H1 (cell line): ENCODE measurements at regions not wholly inside any gene's neighbourhood (a gene's known extent, or its start where the extent isn't known, plus 50 kb on each side); places are given as distances from the start of the nearest gene placed in this dataset.

Experiments used
- CTCF ChIA-PET: fragments of 300-600 bp; sonication (Branson Sonifier 250); formaldehyde crosslinking; loops from one replicate; lab custom pipeline; 2021; ENCODE audit not compliant: partially characterized antibody; lab: Charles Lee
- POLR2A ChIA-PET: fragments of 300-600 bp; sonication (Branson Sonifier 250); formaldehyde crosslinking; loops from one replicate; lab custom pipeline; 2021; ENCODE audit warnings: inconsistent platforms; ENCODE audit not compliant: partially characterized antibody; lab: Charles Lee
- DNase-seq, 2 experiments: peaks; one replicate each; pipeline versions ENCODE4 v3.0.0 to v3.0.0-alpha.2; 2010 to 2022; ENCODE audit warnings: low spot score in 2 of 2, low read depth in 1 of 2, mixed read lengths in 1 of 2
- FAIRE-seq: peaks from 2 replicates; lab custom pipeline; 2011; peaks lifted over from hg19 to GRCh38; lab: Jason Lieb, UNC
- H2AFZ ChIP-seq: 2 replicates; pipeline ENCODE4 v1.8.1; 2012; ENCODE audit warnings: low read length, inconsistent platforms
- H2AK5ac ChIP-seq: 2 replicates; pipeline ENCODE4 v1.6.1; 2013; ENCODE audit warnings: low read depth, low read length
- H2BK120ac ChIP-seq: replicated peaks from 2 replicates; pipeline ENCODE3; 2013; ENCODE audit warnings: low read depth, low read length, inconsistent platforms
- H2BK12ac ChIP-seq: 2 replicates; pipeline ENCODE4 v1.6.1; 2013; ENCODE audit warnings: low read depth, low read length
- H2BK15ac ChIP-seq: 2 replicates; pipeline ENCODE4 v1.6.1; 2013; ENCODE audit warnings: low read length
- H2BK20ac ChIP-seq: 2 replicates; pipeline ENCODE4 v1.6.1; 2013; ENCODE audit warnings: low read length
- H2BK5ac ChIP-seq: 2 replicates; pipeline ENCODE4 v1.6.1; 2013; ENCODE audit warnings: low read depth, low read length
- H3K14ac ChIP-seq: 2 replicates; pipeline ENCODE4 v1.6.1; 2013; ENCODE audit warnings: inconsistent platforms; ENCODE audit not compliant: insufficient read length
- H3K18ac ChIP-seq: 2 replicates; pipeline ENCODE4 v1.6.1; 2013; ENCODE audit warnings: low read length; ENCODE audit errors: extremely low read depth
- H3K23ac ChIP-seq: 2 replicates; pipeline ENCODE4 v1.6.1; 2013; ENCODE audit warnings: inconsistent platforms; ENCODE audit not compliant: insufficient read length
- H3K23me2 ChIP-seq: 2 replicates; pipeline ENCODE4 v1.6.1; 2013; ENCODE audit warnings: low read depth, low read length
- H3K27ac ChIP-seq: 2 replicates; pipeline ENCODE4 v1.6.1; 2011; ENCODE audit warnings: low read depth, low read length, inconsistent platforms
- H3K27me3 ChIP-seq, 4 experiments: replicated peaks in 1 of 4; 1 replicate in 1 of 4; 2 replicates in 3 of 4; pipeline versions ENCODE4 v1.6.1 to v1.8.1; 2011 to 2013; ENCODE audit warnings: low read length in 3 of 4, mild to moderate bottlenecking in 3 of 4, inconsistent platforms in 2 of 4, mixed read lengths in 2 of 4, moderate library complexity in 1 of 4; ENCODE audit not compliant: control insufficient read depth in 3 of 4, insufficient read depth in 3 of 4; ENCODE audit errors: extremely low read depth in 1 of 4
- H3K36me3 ChIP-seq, 4 experiments: 2 replicates each; pipeline versions ENCODE4 v1.6.1 to v1.8.1; 2011 to 2013; ENCODE audit warnings: mild to moderate bottlenecking in 4 of 4, low read length in 3 of 4, moderate library complexity in 2 of 4, control low read depth in 1 of 4, inconsistent platforms in 1 of 4; ENCODE audit not compliant: insufficient read depth in 4 of 4, control insufficient read depth in 2 of 4
- H3K4ac ChIP-seq: replicated peaks from 2 replicates; pipeline ENCODE3; 2013; ENCODE audit warnings: low read length, low read depth, mixed read lengths, inconsistent platforms; ENCODE audit not compliant: insufficient read length
- H3K4me1 ChIP-seq, 4 experiments: replicated peaks in 1 of 4; 1 replicate in 1 of 4; 2 replicates in 3 of 4; pipeline versions ENCODE4 v1.6.1 to v1.8.1; 2011 to 2013; ENCODE audit warnings: low read length in 3 of 4, inconsistent platforms in 2 of 4, mixed read lengths in 1 of 4; ENCODE audit not compliant: insufficient read depth in 4 of 4, control insufficient read depth in 3 of 4
- H3K4me2 ChIP-seq, 2 experiments: 2 replicates each; pipeline versions ENCODE4 v1.6.1 to v1.8.1; 2011 to 2013; ENCODE audit warnings: low read depth in 2 of 2, low read length in 2 of 2, control low read depth in 1 of 2, inconsistent platforms in 1 of 2, mild to moderate bottlenecking in 1 of 2; ENCODE audit not compliant: insufficient read depth in 1 of 2
- H3K4me3 ChIP-seq, 4 experiments: fragments of 200-600, 300-600 bp in 1 of 4; sonication (generic), shearing (Covaris generic), sonication (Bioruptor Twin) in 1 of 4; 2 replicates each; pipeline versions ENCODE4 v1.5.1 to v1.8.1; 2011 to 2016; ENCODE audit warnings: low read length in 4 of 4, low read depth in 3 of 4, control low read depth in 2 of 4, inconsistent platforms in 2 of 4, mild to moderate bottlenecking in 2 of 4, mixed read lengths in 1 of 4, moderate library complexity in 1 of 4; ENCODE audit not compliant: insufficient read depth in 2 of 4; ENCODE audit errors: extremely low read depth in 1 of 4
- H3K56ac ChIP-seq: replicated peaks from 2 replicates; pipeline ENCODE3; 2013; ENCODE audit warnings: low read depth, mild to moderate bottlenecking, mixed read lengths, low read length, inconsistent platforms; ENCODE audit not compliant: insufficient read length
- H3K79me1 ChIP-seq: 2 replicates; pipeline ENCODE4 v1.6.1; 2013; ENCODE audit warnings: low read depth, low read length, control low read depth
- H3K79me2 ChIP-seq, 2 experiments: 2 replicates each; pipeline versions ENCODE4 v1.6.1 to v1.8.1; 2012 to 2013; ENCODE audit warnings: low read length in 2 of 2, mild to moderate bottlenecking in 2 of 2, inconsistent platforms in 1 of 2; ENCODE audit not compliant: insufficient read depth in 2 of 2, control insufficient read depth in 1 of 2
- H3K9ac ChIP-seq, 4 experiments: replicated peaks in 1 of 4; 1 replicate in 1 of 4; 2 replicates in 3 of 4; pipeline versions ENCODE4 v1.6.1 to v1.8.1; 2011 to 2013; ENCODE audit warnings: low read depth in 3 of 4, low read length in 3 of 4, control low read depth in 2 of 4, mild to moderate bottlenecking in 2 of 4, moderate library complexity in 2 of 4, inconsistent platforms in 1 of 4; ENCODE audit errors: extremely low read depth in 1 of 4
- H3K9me3 ChIP-seq, 2 experiments: 2 replicates each; pipeline versions ENCODE4 v1.6.1 to v1.8.1; 2012 to 2013; ENCODE audit warnings: mild to moderate bottlenecking in 2 of 2, moderate library complexity in 2 of 2, control low read depth in 1 of 2, inconsistent platforms in 1 of 2, low read depth in 1 of 2, low read length in 1 of 2, mixed read lengths in 1 of 2; ENCODE audit not compliant: insufficient read depth in 2 of 2
- H4K20me1 ChIP-seq, 2 experiments: replicated peaks in 1 of 2; 2 replicates each; pipeline versions ENCODE3 to v1.8.1; 2011 to 2013; ENCODE audit warnings: inconsistent platforms in 2 of 2, low read length in 2 of 2, mild to moderate bottlenecking in 1 of 2; ENCODE audit not compliant: insufficient read depth in 2 of 2, control insufficient read depth in 1 of 2
- H4K5ac ChIP-seq: 2 replicates; pipeline ENCODE4 v1.6.1; 2013; ENCODE audit warnings: low read length, low read depth, mixed read lengths, inconsistent platforms; ENCODE audit not compliant: insufficient read length
- H4K8ac ChIP-seq: 2 replicates; pipeline ENCODE4 v1.8.0; 2013; ENCODE audit warnings: mild to moderate bottlenecking, moderate library complexity, low read length, inconsistent platforms; ENCODE audit not compliant: insufficient read depth; ENCODE audit errors: extremely low read depth
- H4K91ac ChIP-seq: replicated peaks from 2 replicates; pipeline ENCODE3; 2013; ENCODE audit warnings: low read length, mixed read lengths, inconsistent platforms; ENCODE audit not compliant: insufficient read length
- ASH2L ChIP-seq: fragments of 200-600, 300-600 bp; sonication (generic); IDR thresholded peaks from one replicate; pipeline ENCODE4 v1.7.1; 2017; ENCODE audit warnings: low read length
- SUZ12 ChIP-seq: fragments of 200-600 bp; sonication (generic); IDR thresholded peaks from 2 replicates; pipeline ENCODE4 v1.6.1; 2012; ENCODE audit warnings: mild to moderate bottlenecking, inconsistent platforms, low read length, moderate library complexity, mixed read lengths
- TEAD4 ChIP-seq: IDR thresholded peaks from 2 replicates; pipeline ENCODE4 v1.6.1; 2012; ENCODE audit warnings: low read depth, low read length, inconsistent platforms, mixed read lengths
- WGBS, 2 experiments: shearing (Covaris generic) in 1 of 2; methylation state at CpG; one replicate each; pipeline versions ENCODE4 v1.1.6 to v1.1.7; 2013 to 2015; ENCODE audit warnings: low lambda C conversion rate in 2 of 2, mixed read lengths in 2 of 2, inconsistent platforms in 1 of 2, low coverage in 1 of 2, missing lambda C conversion rate in 1 of 2; ENCODE audit not compliant: insufficient replicate concordance in 2 of 2, insufficient coverage in 1 of 2, insufficient read length in 1 of 2; ENCODE audit errors: extremely low coverage in 1 of 2, missing lambda C conversion rate in 1 of 2; 5-methylcytosine and 5-hydroxymethylcytosine counted together

GRCh38 chr1:234987415-234988154 lies 141.1 kb downstream of the TOMM20 start:
- peak; percentile 38 for TF ChIP-seq ASH2L
- no peak for TF ChIP-seq SUZ12
- peak; percentile 95 for TF ChIP-seq TEAD4
- H2BK5ac ChIP-seq, result peak overlapping the region; percentile 76
- H3K9ac ChIP-seq, result no peak overlapping the region
- no peak overlapping the region; a peak in 1 of 8 replicates for H3K4me3 ChIP-seq
- peak overlapping the region; percentile 72; the same call in 1 of the 2 replicates for H2BK15ac ChIP-seq
- no peak for FAIRE-seq
- H3K23ac ChIP-seq, result no peak overlapping the region
- whole genome bisulfite sequencing, 2 experiments, result 55% methylated on average over 14 of the region's 14 CpGs; no CpG with 5 or more reads in 1 of the 2 experiments
- H4K20me1 ChIP-seq, result no peaks in the 10 kb centered on the region
- H3K4me1 ChIP-seq, result peaks cover 5 to 14% (median 9%) of the 10 kb centered on the region in 4 experiments; a peak in 6 of 7 replicates
- no peak overlapping the region; the same call in 1 of the 2 replicates for H4K8ac ChIP-seq
- 0 out of 2 replicates have a peak, but pooled peaks cover 2% of the 10 kb centered on the region for H3K23me2 ChIP-seq
- H4K5ac ChIP-seq, result no peak overlapping the region
- peak overlapping the region; percentile 97 for H2BK12ac ChIP-seq
- peak overlapping the region; percentile 46 for H3K27ac ChIP-seq
- H4K91ac ChIP-seq, result peak overlapping the region; percentile 40
- H3K18ac ChIP-seq, result peak overlapping the region; percentile 38
- POLR2A ChIA-PET, result interaction anchor here (1.4 to 2.6 kb wide), 3 partner anchors 11 to 103 kb away, joined by 5 to 9 read pairs (median 6); no protein-coding TSS in a partner anchor
- H3K4ac ChIP-seq, result peak overlapping the region; percentile 12
- CTCF ChIA-PET, result interaction anchor here (1.1 to 2.6 kb wide), 2 partner anchors 10 to 96 kb away, joined by 3 to 8 read pairs; no protein-coding TSS in a partner anchor
- H3K36me3 ChIP-seq, result no peaks in the 10 kb centered on the region
- peak overlapping the region in 1 of 2 experiments; percentile 24; a peak in 1 of 4 replicates for H3K4me2 ChIP-seq
- no peak overlapping the region for H3K14ac ChIP-seq
- H2BK20ac ChIP-seq, result peak overlapping the region; percentile 98
- peak overlapping the region; percentile 68 for H2AFZ ChIP-seq
- H3K9me3 ChIP-seq, result no peaks in the 10 kb centered on the region
- peak overlapping the region; percentile 96 for H2AK5ac ChIP-seq
- H3K79me1 ChIP-seq, result no peaks in the 10 kb centered on the region
- no peaks in the 10 kb centered on the region for H3K79me2 ChIP-seq
- H3K56ac ChIP-seq, result no peak overlapping the region
- peak overlapping the region; percentile 40 for H2BK120ac ChIP-seq
- DNase-seq, result peak in 1 of 2 experiments; percentile 57
- H3K27me3 ChIP-seq, result no peaks in the 10 kb centered on the region
